AG04450 (cell line): ENCODE measurements at regions not wholly inside any gene's neighbourhood (a gene's known extent, or its start where the extent isn't known, plus 50 kb on each side); places are given as distances from the start of the nearest gene placed in this dataset. TPM values are rescaled to one million over a fixed set of nuclear protein-coding genes. Genes with fewer than 3 reads are reported as not detected.

Source experiments
- CTCF ChIA-PET: fragments of 300-600, 350-600 bp; formaldehyde crosslinking; extraction: SDS; loops from one replicate; lab custom pipeline; 2022; ENCODE audit warnings: antibody characterized with exemption, inconsistent platforms; lab: Charles Lee
- POLR2A ChIA-PET: fragments of 350-600 bp; formaldehyde crosslinking; extraction: SDS; loops from one replicate; lab custom pipeline; 2021; ENCODE audit warnings: antibody characterized with exemption, inconsistent platforms; lab: Yijun Ruan, JAX
- DNase-seq: peaks from one replicate; pipeline ENCODE4 v3.0.0-alpha.2; 2011; ENCODE audit warnings: low read depth, low spot score
- H3K27ac ChIP-seq: one replicate; pipeline ENCODE4 v1.5.1; 2012; ENCODE audit warnings: low read depth, low read length, control low read depth
- H3K27me3 ChIP-seq: one replicate; pipeline ENCODE4 v1.6.0; 2012; ENCODE audit warnings: low read length; ENCODE audit not compliant: control insufficient read depth, insufficient read depth
- H3K4me3 ChIP-seq: 2 replicates; pipeline ENCODE4 v1.5.1; 2011; ENCODE audit warnings: mild to moderate bottlenecking, low read depth, low read length, control low read depth
- H3K9me3 ChIP-seq: 2 replicates; pipeline ENCODE4 v1.5.1; 2012; ENCODE audit warnings: low read length; ENCODE audit not compliant: control insufficient read depth, insufficient read depth
- small RNA-seq: library from RNA; depleted of rRNA; stranded (forward); fragments of <200 nt; gene quantifications from one replicate; pipeline ENCODE3, GENCODE V24; 2012; ENCODE audit warnings: low read depth; ENCODE audit not compliant: insufficient read length
- TF ChIP-seq, protein P1 (sequence below): IDR thresholded peaks from 2 replicates; pipeline ENCODE4 v1.5.1; 2011; ENCODE audit warnings: low read depth, low read length, control low read depth, inconsistent platforms

DNA sequence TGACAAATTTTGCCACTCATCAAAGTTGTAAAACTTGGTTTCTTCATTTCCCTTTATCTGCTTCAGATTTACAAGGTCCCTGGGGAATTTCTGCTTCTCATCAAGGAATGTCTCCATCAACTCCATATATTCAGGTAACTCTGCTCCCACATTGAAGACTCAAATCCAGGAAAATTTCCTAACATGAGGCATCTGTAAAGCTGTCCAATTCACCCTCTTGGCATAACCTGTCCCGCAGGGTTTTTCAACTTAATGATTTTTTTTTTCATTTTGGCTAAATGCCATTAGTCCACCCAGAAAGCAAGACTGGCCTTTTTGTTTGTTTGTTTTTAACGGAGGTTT lies 50.2 kb upstream of the SLC30A5 start:
- TF ChIP-seq, protein P1, sequence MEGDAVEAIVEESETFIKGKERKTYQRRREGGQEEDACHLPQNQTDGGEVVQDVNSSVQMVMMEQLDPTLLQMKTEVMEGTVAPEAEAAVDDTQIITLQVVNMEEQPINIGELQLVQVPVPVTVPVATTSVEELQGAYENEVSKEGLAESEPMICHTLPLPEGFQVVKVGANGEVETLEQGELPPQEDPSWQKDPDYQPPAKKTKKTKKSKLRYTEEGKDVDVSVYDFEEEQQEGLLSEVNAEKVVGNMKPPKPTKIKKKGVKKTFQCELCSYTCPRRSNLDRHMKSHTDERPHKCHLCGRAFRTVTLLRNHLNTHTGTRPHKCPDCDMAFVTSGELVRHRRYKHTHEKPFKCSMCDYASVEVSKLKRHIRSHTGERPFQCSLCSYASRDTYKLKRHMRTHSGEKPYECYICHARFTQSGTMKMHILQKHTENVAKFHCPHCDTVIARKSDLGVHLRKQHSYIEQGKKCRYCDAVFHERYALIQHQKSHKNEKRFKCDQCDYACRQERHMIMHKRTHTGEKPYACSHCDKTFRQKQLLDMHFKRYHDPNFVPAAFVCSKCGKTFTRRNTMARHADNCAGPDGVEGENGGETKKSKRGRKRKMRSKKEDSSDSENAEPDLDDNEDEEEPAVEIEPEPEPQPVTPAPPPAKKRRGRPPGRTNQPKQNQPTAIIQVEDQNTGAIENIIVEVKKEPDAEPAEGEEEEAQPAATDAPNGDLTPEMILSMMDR = no peak
- POLR2A ChIA-PET = no interaction called here
- no peaks in the 10 kb centered on the region for H3K27me3 ChIP-seq
- H3K9me3 ChIP-seq = no peaks in the 10 kb centered on the region
- CTCF ChIA-PET = interaction anchor here (0.5 to 2.9 kb wide), 13 partner anchors 10 to 757 kb away, joined by 3 to 22 read pairs (median 4); partner anchors contain the start of genes CCDC125 and SLC30A5
- no peak overlapping the region for H3K4me3 ChIP-seq
- no peak overlapping the region for H3K27ac ChIP-seq
- no peak for DNase-seq

Small RNA genes in the stretch of these regions (small RNA-seq; reads per million reads assigned to genes)
- not detected for gene RF00096
- not detected for gene RN7SKP251
- not detected for gene VWA8P1
